ENCODE measurements at regions not wholly inside any gene's neighbourhood (a gene's known extent, or its start where the extent isn't known, plus 50 kb on each side); places are given as distances from the start of the nearest gene placed in this dataset.
A peak's percentile ranks its signal among the peaks of the same experiment; 100 is the strongest.

DNA sequence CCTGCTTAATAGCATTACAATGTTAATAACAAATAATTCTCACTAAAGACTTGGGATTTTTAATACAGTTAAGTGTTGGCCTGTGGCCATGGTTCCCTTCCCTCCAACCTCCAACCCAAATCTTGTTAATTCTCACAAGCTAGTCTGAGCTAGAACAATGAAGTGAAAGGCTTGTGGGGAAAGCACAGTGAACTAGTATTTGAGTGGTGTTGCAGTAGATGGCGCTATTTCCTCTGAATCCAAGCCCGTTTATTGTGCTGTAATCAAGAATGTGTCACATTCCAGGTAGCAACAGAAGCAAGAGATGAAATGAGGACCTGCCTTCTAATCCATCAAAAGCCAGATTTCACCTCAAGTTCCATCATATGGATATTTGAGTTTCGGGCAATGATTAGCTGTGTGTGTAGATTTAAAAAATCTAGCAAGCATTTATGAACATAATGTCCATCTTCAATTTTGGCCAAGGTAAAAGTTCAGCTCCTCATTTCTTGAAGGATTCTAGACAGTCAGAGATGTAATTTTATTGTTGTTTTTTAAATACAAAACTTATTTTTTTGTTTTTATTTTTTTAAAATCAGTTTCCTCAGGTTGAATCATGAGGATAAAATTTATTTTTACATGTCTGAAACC lies 160.7 kb downstream of the SQOR start:
- CTCF ChIA-PET: interaction anchor here (0.6 to 2.6 kb wide), 9 partner anchors 9 to 516 kb away, joined by 3 to 17 read pairs (median 5); partner anchors contain the start of gene SQOR
- H3K4me2 ChIP-seq (ENCODE audit: low read length): no peak overlapping the region

DNA sequence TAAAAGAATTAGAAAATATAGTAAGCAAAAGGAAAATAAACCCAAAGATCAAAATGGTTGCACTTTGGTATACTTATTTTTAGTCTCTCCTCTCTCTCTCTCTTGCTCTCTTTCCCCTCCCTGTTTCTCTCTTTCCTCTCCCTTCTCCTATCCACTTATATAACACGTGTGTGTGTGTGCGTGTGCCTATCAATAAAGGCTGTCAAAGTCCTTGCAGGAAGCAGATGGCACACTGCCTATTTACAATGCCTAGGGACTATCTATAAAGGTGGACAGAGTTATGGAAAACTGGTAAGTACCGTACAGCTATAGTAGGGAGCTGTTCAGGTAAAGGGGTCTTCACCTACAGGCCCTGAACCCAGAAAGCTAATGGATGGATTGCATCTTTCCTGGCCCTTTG lies 161.6 kb downstream of the SQOR start:
- intact Hi-C loops (cut with micrococcal nuclease): no loop called here
- CTCF ChIA-PET: interaction anchor here (1.0 to 2.6 kb wide), 3 partner anchors 8 to 91 kb away, joined by 3 to 17 read pairs (median 6); no protein-coding TSS in a partner anchor
- RAD21 ChIA-PET (ENCODE audit: low non-redundant PET in 1 of 2, low total read pairs in 2 of 2, uncharacterized antibody in 2 of 2, unreplicated experiment in 2 of 2): no interaction called here
- TF ChIP-seq SP1 (IDR thresholded peaks at IDR 0.05; ENCODE audit: low read depth): no peak
- no peak for TF ChIP-seq EZH2 (IDR thresholded peaks at IDR 0.05)
- no peak for TF ChIP-seq YY1 (IDR thresholded peaks at IDR 0.05; ENCODE audit: extremely low read depth, insufficient replicate concordance, low read depth, low read length)
- TF ChIP-seq, protein P1, sequence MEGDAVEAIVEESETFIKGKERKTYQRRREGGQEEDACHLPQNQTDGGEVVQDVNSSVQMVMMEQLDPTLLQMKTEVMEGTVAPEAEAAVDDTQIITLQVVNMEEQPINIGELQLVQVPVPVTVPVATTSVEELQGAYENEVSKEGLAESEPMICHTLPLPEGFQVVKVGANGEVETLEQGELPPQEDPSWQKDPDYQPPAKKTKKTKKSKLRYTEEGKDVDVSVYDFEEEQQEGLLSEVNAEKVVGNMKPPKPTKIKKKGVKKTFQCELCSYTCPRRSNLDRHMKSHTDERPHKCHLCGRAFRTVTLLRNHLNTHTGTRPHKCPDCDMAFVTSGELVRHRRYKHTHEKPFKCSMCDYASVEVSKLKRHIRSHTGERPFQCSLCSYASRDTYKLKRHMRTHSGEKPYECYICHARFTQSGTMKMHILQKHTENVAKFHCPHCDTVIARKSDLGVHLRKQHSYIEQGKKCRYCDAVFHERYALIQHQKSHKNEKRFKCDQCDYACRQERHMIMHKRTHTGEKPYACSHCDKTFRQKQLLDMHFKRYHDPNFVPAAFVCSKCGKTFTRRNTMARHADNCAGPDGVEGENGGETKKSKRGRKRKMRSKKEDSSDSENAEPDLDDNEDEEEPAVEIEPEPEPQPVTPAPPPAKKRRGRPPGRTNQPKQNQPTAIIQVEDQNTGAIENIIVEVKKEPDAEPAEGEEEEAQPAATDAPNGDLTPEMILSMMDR (IDR thresholded peaks at IDR 0.05 in 2 of 3, conservative IDR thresholded peaks at IDR 0.05 in 1 of 3; ENCODE audit: borderline replicate concordance in 1 of 3, insufficient read depth in 1 of 3, low read depth in 2 of 3, low read length in 2 of 3): no peak
- TF ChIP-seq, protein P2, sequence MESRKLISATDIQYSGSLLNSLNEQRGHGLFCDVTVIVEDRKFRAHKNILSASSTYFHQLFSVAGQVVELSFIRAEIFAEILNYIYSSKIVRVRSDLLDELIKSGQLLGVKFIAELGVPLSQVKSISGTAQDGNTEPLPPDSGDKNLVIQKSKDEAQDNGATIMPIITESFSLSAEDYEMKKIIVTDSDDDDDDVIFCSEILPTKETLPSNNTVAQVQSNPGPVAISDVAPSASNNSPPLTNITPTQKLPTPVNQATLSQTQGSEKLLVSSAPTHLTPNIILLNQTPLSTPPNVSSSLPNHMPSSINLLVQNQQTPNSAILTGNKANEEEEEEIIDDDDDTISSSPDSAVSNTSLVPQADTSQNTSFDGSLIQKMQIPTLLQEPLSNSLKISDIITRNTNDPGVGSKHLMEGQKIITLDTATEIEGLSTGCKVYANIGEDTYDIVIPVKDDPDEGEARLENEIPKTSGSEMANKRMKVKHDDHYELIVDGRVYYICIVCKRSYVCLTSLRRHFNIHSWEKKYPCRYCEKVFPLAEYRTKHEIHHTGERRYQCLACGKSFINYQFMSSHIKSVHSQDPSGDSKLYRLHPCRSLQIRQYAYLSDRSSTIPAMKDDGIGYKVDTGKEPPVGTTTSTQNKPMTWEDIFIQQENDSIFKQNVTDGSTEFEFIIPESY (IDR thresholded peaks at IDR 0.05; ENCODE audit: extremely low read depth, insufficient replicate concordance, low read length): no peak
- no peak for TF ChIP-seq TCF7L2 (IDR thresholded peaks at IDR 0.05; ENCODE audit: borderline replicate concordance, extremely low read depth, insufficient read depth, insufficient read length)
- no peak for TF ChIP-seq SRF (IDR thresholded peaks at IDR 0.05; ENCODE audit: low read depth)
- TF ChIP-seq ZNF274 (IDR thresholded peaks at IDR 0.05; ENCODE audit: low read depth, low read length): no peak
- TF ChIP-seq POLR2A (IDR thresholded peaks at IDR 0.05; ENCODE audit: borderline replicate concordance, extremely low read depth, insufficient read depth, insufficient read length): no peak

More for the DNA sequence above, 160.7 kb downstream of the SQOR start:
- no peak overlapping the region for H2AFZ ChIP-seq (ENCODE audit: low read depth, low read length, poor library complexity, severe bottlenecking)
- H3K4me3 ChIP-seq (replicated peaks in 1 of 2; ENCODE audit: low read depth in 1 of 2, low read length in 2 of 2): no peak overlapping the region
- no TSS peak for BruUV-seq (replicated peaks)
- H3K79me2 ChIP-seq (ENCODE audit: insufficient read depth, low read length): no peaks in the 10 kb centered on the region
- no peak overlapping the region for H3K9ac ChIP-seq (ENCODE audit: low read length)
- ATAC-seq (peak; percentile 66; the same call in 1 of the 2 replicates), DNase-seq (ENCODE audit: low read depth, low spot score) (peak; percentile 47)
- ChIA-PET RAD21 (ENCODE audit: low non-redundant PET in 1 of 2, low total read pairs in 2 of 2, uncharacterized antibody in 2 of 2, unreplicated experiment in 2 of 2) (no interaction called here), POLR2A (no interaction called here)
- no peaks in the 10 kb centered on the region for H3K9me3 ChIP-seq (ENCODE audit: control insufficient read depth in 1 of 2, insufficient read depth in 1 of 2, low read depth in 1 of 2, low read length in 2 of 2)
- intact Hi-C loops (cut with micrococcal nuclease): no loop called here
- H3K27me3 ChIP-seq (ENCODE audit: insufficient read depth, low read length): no peaks in the 10 kb centered on the region
- H3K36me3 ChIP-seq (ENCODE audit: control insufficient read depth in 1 of 2, insufficient read depth in 2 of 2, low read length in 2 of 2): no peaks in the 10 kb centered on the region
- no peaks in the 10 kb centered on the region for H3K4me1 ChIP-seq (ENCODE audit: control insufficient read depth in 1 of 2, insufficient read depth in 2 of 2, low read length in 2 of 2)
- no peak overlapping the region for H3K27ac ChIP-seq (ENCODE audit: low read depth, low read length)
- TF ChIP-seq RAD21 (IDR thresholded peaks at IDR 0.05; ENCODE audit: low read depth) (peak; percentile 61), ZFX (IDR thresholded peaks at IDR 0.05) (no peak)
- TF ChIP-seq, protein P1 (IDR thresholded peaks at IDR 0.05 in 2 of 3, conservative IDR thresholded peaks at IDR 0.05 in 1 of 3; ENCODE audit: borderline replicate concordance in 1 of 3, insufficient read depth in 1 of 3, low read depth in 2 of 3, low read length in 2 of 3): peak; percentile 22 to 74 (median 65); a peak in 5 of 6 replicates
- no peaks in the 10 kb centered on the region for H3K9me2 ChIP-seq (ENCODE audit: insufficient read depth)
- no peaks in the 10 kb centered on the region; the same call in 1 of the 2 replicates for H4K20me1 ChIP-seq (ENCODE audit: insufficient read depth)

More for the DNA sequence above, 161.6 kb downstream of the SQOR start:
- Histone ChIP-seq H3K9me3 (ENCODE audit: control insufficient read depth in 1 of 2, insufficient read depth in 1 of 2, low read depth in 1 of 2, low read length in 2 of 2) (no peaks in the 10 kb centered on the region), H3K4me3 (replicated peaks in 1 of 2; ENCODE audit: low read depth in 1 of 2, low read length in 2 of 2) (no peak overlapping the region), H3K4me2 (ENCODE audit: low read length) (no peak overlapping the region), H3K9me2 (ENCODE audit: insufficient read depth) (no peaks in the 10 kb centered on the region), H3K9ac (ENCODE audit: low read length) (no peak overlapping the region), H3K4me1 (ENCODE audit: control insufficient read depth in 1 of 2, insufficient read depth in 2 of 2, low read length in 2 of 2) (no peaks in the 10 kb centered on the region), H4K20me1 (ENCODE audit: insufficient read depth) (no peaks in the 10 kb centered on the region; the same call in 1 of the 2 replicates), H2AFZ (ENCODE audit: low read depth, low read length, poor library complexity, severe bottlenecking) (no peak overlapping the region), H3K79me2 (ENCODE audit: insufficient read depth, low read length) (no peaks in the 10 kb centered on the region), H3K27ac (ENCODE audit: low read depth, low read length) (no peak overlapping the region), H3K36me3 (ENCODE audit: control insufficient read depth in 1 of 2, insufficient read depth in 2 of 2, low read length in 2 of 2) (no peaks in the 10 kb centered on the region), H3K27me3 (ENCODE audit: insufficient read depth, low read length) (no peaks in the 10 kb centered on the region)
- BruUV-seq (replicated peaks): no TSS peak
- no peak for ATAC-seq
- POLR2A ChIA-PET: no interaction called here
- DNase-seq (ENCODE audit: low read depth, low spot score): no peak

Data from HCT116 (cell line).